H9 (cell line): ENCODE measurements at regions not wholly inside any gene's neighbourhood (a gene's known extent, or its start where the extent isn't known, plus 50 kb on each side); places are given as distances from the start of the nearest gene placed in this dataset.

Experiments
- DNase-seq: peaks from one replicate; pipeline ENCODE4 v3.0.0-alpha.2; 2017
- H2AFZ ChIP-seq: one replicate; pipeline ENCODE4 v1.6.1; 2013; ENCODE audit warnings: mild to moderate bottlenecking, low read length, control low read depth, moderate library complexity
- H2AK5ac ChIP-seq: 2 replicates; pipeline ENCODE4 v1.6.1; 2013; ENCODE audit warnings: low read length, control low read depth, mixed read lengths; ENCODE audit not compliant: insufficient read length
- H2BK120ac ChIP-seq: one replicate; pipeline ENCODE4 v1.6.1; 2013; ENCODE audit warnings: low read depth, mild to moderate bottlenecking, low read length, control low read depth, inconsistent platforms; ENCODE audit not compliant: poor library complexity, severe bottlenecking
- H2BK12ac ChIP-seq: 2 replicates; pipeline ENCODE4 v1.6.1; 2013; ENCODE audit warnings: low read length, control low read depth, mixed read lengths, low read depth; ENCODE audit not compliant: insufficient read length
- H2BK15ac ChIP-seq: 2 replicates; pipeline ENCODE4 v1.6.1; 2013; ENCODE audit warnings: low read depth, low read length, control low read depth
- H2BK20ac ChIP-seq: one replicate; pipeline ENCODE4 v1.6.1; 2013; ENCODE audit warnings: low read depth, mild to moderate bottlenecking, low read length, control low read depth, inconsistent platforms; ENCODE audit not compliant: poor library complexity, severe bottlenecking
- H2BK5ac ChIP-seq: 2 replicates; pipeline ENCODE4 v1.6.1; 2013; ENCODE audit warnings: low read length, control low read depth, mixed read lengths; ENCODE audit not compliant: insufficient read length
- H3K14ac ChIP-seq: 2 replicates; pipeline ENCODE4 v1.6.1; 2013; ENCODE audit warnings: low read length, control low read depth; ENCODE audit not compliant: insufficient read depth
- H3K18ac ChIP-seq: 2 replicates; pipeline ENCODE4 v1.6.1; 2013; ENCODE audit warnings: low read depth, mild to moderate bottlenecking, mixed read lengths, low read length, control low read depth; ENCODE audit not compliant: insufficient read length
- H3K23ac ChIP-seq: 2 replicates; pipeline ENCODE4 v1.6.1; 2013; ENCODE audit warnings: low read length, control low read depth, mixed read lengths, low read depth; ENCODE audit not compliant: insufficient read length
- H3K23me2 ChIP-seq: 2 replicates; pipeline ENCODE4 v1.6.1; 2013; ENCODE audit warnings: low read depth, mild to moderate bottlenecking, mixed read lengths, low read length, control low read depth; ENCODE audit not compliant: insufficient read length, poor library complexity, severe bottlenecking
- H3K27ac ChIP-seq: 2 replicates; pipeline ENCODE4 v1.5.1; 2013; ENCODE audit warnings: low read length, control low read depth, mixed read lengths, low read depth; ENCODE audit not compliant: insufficient read length
- H3K27me3 ChIP-seq: 2 replicates; pipeline ENCODE4 v1.6.1; 2013; ENCODE audit warnings: low read length, control low read depth, inconsistent platforms; ENCODE audit not compliant: insufficient read depth
- H3K4ac ChIP-seq: 2 replicates; pipeline ENCODE4 v1.6.1; 2013; ENCODE audit warnings: low read depth, mild to moderate bottlenecking, control low read depth, inconsistent platforms, low read length, moderate library complexity
- H3K4me1 ChIP-seq: 2 replicates; pipeline ENCODE4 v1.6.1; 2013; ENCODE audit warnings: low read length, control low read depth, inconsistent platforms; ENCODE audit not compliant: insufficient read depth
- H3K4me2 ChIP-seq: 2 replicates; pipeline ENCODE4 v1.6.1; 2013; ENCODE audit warnings: low read length, control low read depth, mixed read lengths; ENCODE audit not compliant: insufficient read length, insufficient read depth
- H3K56ac ChIP-seq: 2 replicates; pipeline ENCODE4 v1.6.1; 2013; ENCODE audit warnings: low read depth, mild to moderate bottlenecking, mixed read lengths, low read length, control low read depth; ENCODE audit not compliant: insufficient read length
- H3K79me1 ChIP-seq: 2 replicates; pipeline ENCODE4 v1.6.1; 2013; ENCODE audit warnings: low read depth, mild to moderate bottlenecking, moderate library complexity, low read length, control low read depth, inconsistent platforms; ENCODE audit not compliant: insufficient read depth, poor library complexity, severe bottlenecking
- H3K79me2 ChIP-seq: 2 replicates; pipeline ENCODE4 v1.6.1; 2013; ENCODE audit warnings: low read length, control low read depth, inconsistent platforms; ENCODE audit not compliant: insufficient read depth
- H3K9ac ChIP-seq: 2 replicates; pipeline ENCODE4 v1.6.1; 2013; ENCODE audit warnings: low read length, control low read depth, mixed read lengths; ENCODE audit not compliant: insufficient read length; ENCODE audit errors: extremely low read depth
- H3K9me3 ChIP-seq: one replicate; pipeline ENCODE4 v1.6.1; 2013; ENCODE audit warnings: low read depth, low read length, inconsistent platforms; ENCODE audit not compliant: control insufficient read depth
- H3T11ph ChIP-seq: one replicate; pipeline ENCODE4 v1.6.1; 2013; ENCODE audit warnings: mild to moderate bottlenecking, low read length, control low read depth, inconsistent platforms
- H4K20me1 ChIP-seq: one replicate; pipeline ENCODE4 v1.6.1; 2013; ENCODE audit not compliant: control insufficient read depth, insufficient read length, insufficient read depth
- H4K5ac ChIP-seq: 2 replicates; pipeline ENCODE4 v1.6.1; 2013; ENCODE audit warnings: low read depth, mild to moderate bottlenecking, mixed read lengths, low read length, control low read depth; ENCODE audit not compliant: insufficient read length
- H4K8ac ChIP-seq: replicated peaks from 2 replicates; pipeline ENCODE4 v1.6.1; 2013; ENCODE audit warnings: low read length, control low read depth, mixed read lengths, low read depth; ENCODE audit not compliant: insufficient read length
- H4K91ac ChIP-seq: 2 replicates; pipeline ENCODE4 v1.6.1; 2013; ENCODE audit warnings: low read depth, mild to moderate bottlenecking, moderate library complexity, mixed read lengths, low read length, control low read depth; ENCODE audit not compliant: insufficient read length
- H3K27ac Mint-ChIP-seq, 3 experiments: 2 replicates in 2 of 3; 3 replicates in 1 of 3; pipeline ENCODE4 v1.8.0; 2020 to 2021; ENCODE audit warnings: mixed read lengths in 3 of 3, mild to moderate bottlenecking in 1 of 3, moderate library complexity in 1 of 3
- H3K27me3 Mint-ChIP-seq: 2 replicates; pipeline ENCODE4 v1.8.0; 2021; ENCODE audit warnings: low read depth, mild to moderate bottlenecking, moderate library complexity, mixed read lengths
- H3K36me3 Mint-ChIP-seq, 3 experiments: 2 replicates in 2 of 3; 3 replicates in 1 of 3; pipeline ENCODE4 v1.8.0; 2020 to 2021; ENCODE audit warnings: low read depth in 3 of 3, mixed read lengths in 3 of 3; ENCODE audit not compliant: insufficient read depth in 1 of 3
- H3K4me1 Mint-ChIP-seq, 2 experiments: 2 replicates each; pipeline ENCODE4 v1.8.0; 2020; ENCODE audit warnings: mixed read lengths in 2 of 2
- H3K4me3 Mint-ChIP-seq, 2 experiments: 2 replicates in 1 of 2; 3 replicates in 1 of 2; pipeline ENCODE4 v1.8.0; 2020 to 2021; ENCODE audit warnings: mild to moderate bottlenecking in 2 of 2, mixed read lengths in 2 of 2, moderate library complexity in 1 of 2
- H3K9me3 Mint-ChIP-seq, 2 experiments: 2 replicates in 1 of 2; 3 replicates in 1 of 2; pipeline ENCODE4 v1.8.0; 2020; ENCODE audit warnings: mild to moderate bottlenecking in 2 of 2, mixed read lengths in 2 of 2, moderate library complexity in 1 of 2
- WGBS: extraction: QIAGEN DNeasy Blood & Tissue Kit; methylation state at CpG from one replicate; pipeline ENCODE4 v1.1.7; 2013; ENCODE audit warnings: missing lambda C conversion rate, low lambda C conversion rate, mixed read lengths; ENCODE audit not compliant: insufficient read length; ENCODE audit errors: extremely low coverage; 5-methylcytosine and 5-hydroxymethylcytosine counted together
- TF ChIP-seq, protein P1 (sequence below): fragments of 200-600 bp; sonication (generic); conservative IDR thresholded peaks from 3 replicates; pipeline ENCODE4 v1.8.0; 2021; ENCODE audit warnings: antibody characterized with exemption, mild to moderate bottlenecking

GRCh38 chr20:48469026-48469425 lies 358.8 kb downstream of the PREX1 start:
- Mint-ChIP-seq H3K4me1 (peaks cover 3 to 6% of the 10 kb centered on the region in 2 experiments), H3K36me3 (peaks cover 0 to 5% (median 3%) of the 10 kb centered on the region in 3 experiments; a peak in 4 of 7 replicates), H3K9me3 (peaks cover 2 to 7% of the 10 kb centered on the region in 2 experiments; a peak in 4 of 5 replicates), H3K27ac (no peak overlapping the region), H3K4me3 (no peak overlapping the region), H3K27me3 (peaks cover 2% of the 10 kb centered on the region)
- H3K4me1 ChIP-seq, result no peaks in the 10 kb centered on the region
- TF ChIP-seq, protein P1, sequence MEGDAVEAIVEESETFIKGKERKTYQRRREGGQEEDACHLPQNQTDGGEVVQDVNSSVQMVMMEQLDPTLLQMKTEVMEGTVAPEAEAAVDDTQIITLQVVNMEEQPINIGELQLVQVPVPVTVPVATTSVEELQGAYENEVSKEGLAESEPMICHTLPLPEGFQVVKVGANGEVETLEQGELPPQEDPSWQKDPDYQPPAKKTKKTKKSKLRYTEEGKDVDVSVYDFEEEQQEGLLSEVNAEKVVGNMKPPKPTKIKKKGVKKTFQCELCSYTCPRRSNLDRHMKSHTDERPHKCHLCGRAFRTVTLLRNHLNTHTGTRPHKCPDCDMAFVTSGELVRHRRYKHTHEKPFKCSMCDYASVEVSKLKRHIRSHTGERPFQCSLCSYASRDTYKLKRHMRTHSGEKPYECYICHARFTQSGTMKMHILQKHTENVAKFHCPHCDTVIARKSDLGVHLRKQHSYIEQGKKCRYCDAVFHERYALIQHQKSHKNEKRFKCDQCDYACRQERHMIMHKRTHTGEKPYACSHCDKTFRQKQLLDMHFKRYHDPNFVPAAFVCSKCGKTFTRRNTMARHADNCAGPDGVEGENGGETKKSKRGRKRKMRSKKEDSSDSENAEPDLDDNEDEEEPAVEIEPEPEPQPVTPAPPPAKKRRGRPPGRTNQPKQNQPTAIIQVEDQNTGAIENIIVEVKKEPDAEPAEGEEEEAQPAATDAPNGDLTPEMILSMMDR, result no peak
- no peak overlapping the region for H3K9ac ChIP-seq
- no peaks in the 10 kb centered on the region for H3K23me2 ChIP-seq
- no peak overlapping the region for H3K23ac ChIP-seq
- no peak overlapping the region for H3K14ac ChIP-seq
- H2AFZ ChIP-seq, result no peak overlapping the region
- H2BK20ac ChIP-seq, result no peak overlapping the region
- DNase-seq, result no peak
- H4K20me1 ChIP-seq, result no peaks in the 10 kb centered on the region
- H2BK5ac ChIP-seq, result no peak overlapping the region
- H4K5ac ChIP-seq, result no peak overlapping the region
- H2BK15ac ChIP-seq, result no peak overlapping the region
- no peak overlapping the region for H4K8ac ChIP-seq
- H3K27ac ChIP-seq, result no peak overlapping the region
- no peaks in the 10 kb centered on the region for H3K79me1 ChIP-seq
- no peaks in the 10 kb centered on the region for H3K27me3 ChIP-seq
- H4K91ac ChIP-seq, result no peak overlapping the region
- H3K4me2 ChIP-seq, result no peak overlapping the region
- H3K18ac ChIP-seq, result no peak overlapping the region
- no CpG with 5 or more reads among the region's 4 CpGs for WGBS
- no peak overlapping the region for H2AK5ac ChIP-seq
- no peak overlapping the region for H3K56ac ChIP-seq
- H3K9me3 ChIP-seq, result no peaks in the 10 kb centered on the region
- H3T11ph ChIP-seq, result no peak overlapping the region
- no peak overlapping the region for H2BK120ac ChIP-seq
- H2BK12ac ChIP-seq, result no peak overlapping the region
- no peaks in the 10 kb centered on the region for H3K79me2 ChIP-seq
- no peak overlapping the region for H3K4ac ChIP-seq
